ENCODE measurements at regions not wholly inside any gene's neighbourhood (a gene's known extent, or its start where the extent isn't known, plus 50 kb on each side); places are given as distances from the start of the nearest gene placed in this dataset.
"Not testable (repeated sequence)": the region's sequence is repeated elsewhere in the genome, so short reads cannot be mapped to it uniquely, and the experiment has no call there.

GRCh38 chr2:52474091-52474490 lies 1293.5 kb upstream of the CHAC2 start:
- TF ChIP-seq CTCF (IDR thresholded peaks at IDR 0.05; ENCODE audit: borderline replicate concordance, control extremely low read depth, extremely low read depth, insufficient read depth, missing control alignments): no peak
- in situ Hi-C loops (cut with MboI; ENCODE audit: low sequenced_read_pairs, unreplicated experiment): no loop called here
- DNase-seq (ENCODE audit: low spot score): no peak

GRCh38 chr2:52473526-52473925 lies 1294.1 kb upstream of the CHAC2 start:
- TF ChIP-seq CTCF (IDR thresholded peaks at IDR 0.05; ENCODE audit: borderline replicate concordance, control extremely low read depth, extremely low read depth, insufficient read depth, missing control alignments): no peak
- in situ Hi-C loops (cut with MboI; ENCODE audit: low sequenced_read_pairs, unreplicated experiment): no loop called here
- DNase-seq (ENCODE audit: low spot score): no peak

- in situ Hi-C loops (cut with MboI; ENCODE audit: low sequenced_read_pairs, unreplicated experiment): not testable (repeated sequence)
These were observed 1297.1 kb upstream of the CHAC2 start for GRCh38 chr2:52470457-52470856.

GRCh38 chr2:52467189-52467588 lies 1300.4 kb upstream of the CHAC2 start:
- TF ChIP-seq CTCF (IDR thresholded peaks at IDR 0.05; ENCODE audit: borderline replicate concordance, control extremely low read depth, extremely low read depth, insufficient read depth, missing control alignments): no peak
- in situ Hi-C loops (cut with MboI; ENCODE audit: low sequenced_read_pairs, unreplicated experiment): no loop called here
- no peak for DNase-seq (ENCODE audit: low spot score)

More at GRCh38 chr2:52470457-52470856, 1297.1 kb upstream of the CHAC2 start:
- not testable (repeated sequence) for DNase-seq (ENCODE audit: low spot score)

GRCh38 chr2:52465287-52465686 lies 1302.3 kb upstream of the CHAC2 start:
- TF ChIP-seq CTCF (IDR thresholded peaks at IDR 0.05; ENCODE audit: borderline replicate concordance, control extremely low read depth, extremely low read depth, insufficient read depth, missing control alignments): no peak
- in situ Hi-C loops (cut with MboI; ENCODE audit: low sequenced_read_pairs, unreplicated experiment): no loop called here
- no peak for DNase-seq (ENCODE audit: low spot score)

GRCh38 chr2:52463457-52463856 lies 1304.1 kb upstream of the CHAC2 start:
- no peak for TF ChIP-seq CTCF (IDR thresholded peaks at IDR 0.05; ENCODE audit: borderline replicate concordance, control extremely low read depth, extremely low read depth, insufficient read depth, missing control alignments)
- DNase-seq (ENCODE audit: low spot score): no peak
- in situ Hi-C loops (cut with MboI; ENCODE audit: low sequenced_read_pairs, unreplicated experiment): no loop called here

GRCh38 chr2:52456561-52457377 lies 1310.8 kb upstream of the CHAC2 start:
- TF ChIP-seq CTCF (IDR thresholded peaks at IDR 0.05; ENCODE audit: borderline replicate concordance, control extremely low read depth, extremely low read depth, insufficient read depth, missing control alignments): no peak
- no peak for DNase-seq (ENCODE audit: low spot score)
- in situ Hi-C loops (cut with MboI; ENCODE audit: low sequenced_read_pairs, unreplicated experiment): no loop called here
